Medulla oblongata (tissue), 1 donor: ENCODE measurements at regions not wholly inside any gene's neighbourhood (a gene's known extent, or its start where the extent isn't known, plus 50 kb on each side); places are given as distances from the start of the nearest gene placed in this dataset.

ENCODE experiments used
- DNase-seq: peaks from one replicate; pipeline ENCODE4 v3.0.0-alpha.2; 2015; ENCODE audit errors: extremely low spot score

DNA sequence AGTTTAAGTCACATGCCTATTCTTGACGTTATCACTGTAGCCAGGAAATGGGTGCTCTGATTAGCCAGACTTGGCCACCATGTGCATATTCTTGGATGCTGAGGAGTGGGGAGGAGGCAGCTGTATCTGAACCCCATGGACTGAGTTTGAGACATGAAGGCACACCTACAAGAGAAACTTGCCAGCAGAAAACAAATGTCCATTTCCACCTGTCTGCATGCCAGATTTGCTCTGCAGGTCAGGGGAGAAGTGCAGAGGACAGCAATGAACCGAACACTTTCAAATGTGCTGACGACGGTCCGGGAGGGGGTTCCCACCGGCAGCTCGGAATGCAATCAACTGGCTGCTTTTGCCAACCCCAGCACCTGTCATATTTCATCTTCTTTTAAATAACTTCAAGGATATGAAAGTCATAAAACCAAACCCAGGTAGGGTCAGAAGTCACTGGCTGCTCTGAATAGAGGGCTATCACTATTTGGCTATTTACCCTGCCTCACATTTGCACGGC, 287.8 kb upstream of the N4BP1 start:
- no peak for DNase-seq

DNA sequence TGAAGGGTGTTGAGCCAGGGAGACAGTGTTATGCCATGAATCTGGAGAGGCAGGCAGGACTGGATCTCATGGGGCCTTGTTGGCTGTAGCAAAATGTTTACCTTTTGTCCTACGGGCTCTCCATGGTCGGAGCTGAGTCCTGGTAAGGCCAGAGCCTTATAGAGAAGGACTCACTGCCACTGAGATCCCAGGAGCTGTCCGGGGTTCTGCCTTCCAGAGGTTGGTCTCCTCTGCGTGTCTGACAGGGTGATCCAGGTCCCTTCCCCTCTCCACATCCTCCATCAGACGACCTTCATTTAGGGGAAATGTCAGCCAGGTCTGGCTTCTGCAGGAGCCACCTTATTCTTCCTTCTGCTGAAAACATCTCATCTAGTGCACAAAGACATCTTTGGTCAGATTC, 285.2 kb upstream of the N4BP1 start:
- DNase-seq = no peak

DNA sequence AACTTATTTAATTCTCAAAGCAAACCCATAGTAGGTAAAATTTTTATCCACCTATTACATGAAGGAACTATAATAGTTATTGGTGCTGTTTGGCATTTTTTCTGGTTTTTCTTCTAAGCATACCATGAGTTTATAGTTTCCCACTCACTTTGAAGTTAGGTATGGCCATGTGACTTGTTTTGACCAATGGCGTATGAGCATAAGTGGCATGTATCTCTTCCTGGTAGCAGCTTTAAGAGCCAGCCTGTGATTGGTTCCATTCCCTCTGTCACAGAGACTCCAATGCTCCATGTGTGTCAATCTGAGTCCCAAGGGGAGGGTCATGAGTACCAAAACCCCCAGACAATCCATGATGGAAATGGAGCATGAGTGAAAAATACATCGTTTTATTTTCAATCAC, 282.9 kb upstream of the N4BP1 start:
- no peak for DNase-seq

DNA sequence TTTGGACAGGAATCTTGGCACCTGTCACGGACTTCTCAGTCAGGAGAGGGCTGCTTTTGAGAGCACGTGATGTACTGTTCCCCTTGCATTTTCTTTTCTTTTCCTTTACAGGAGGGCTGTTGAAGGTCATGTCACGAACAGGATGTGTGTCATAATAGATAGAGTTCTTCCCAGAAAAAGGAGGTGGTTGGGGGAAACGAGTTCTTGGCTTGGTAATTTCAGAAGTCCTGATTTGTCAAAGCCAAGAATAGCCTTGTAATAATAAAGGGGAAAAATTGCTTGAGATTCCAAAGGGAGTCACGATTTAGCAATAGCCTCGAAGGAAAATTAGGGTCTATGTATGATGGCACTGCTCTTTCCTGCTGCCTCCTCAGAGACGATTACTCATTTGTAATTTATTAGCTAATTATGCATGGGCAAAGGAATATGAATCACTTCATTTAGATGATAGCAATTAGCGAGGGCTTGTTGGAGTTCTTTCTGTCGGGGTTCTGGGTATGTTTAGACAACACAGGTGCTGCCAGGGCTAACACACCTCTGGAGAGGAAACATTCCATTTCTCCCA, 277.7 kb upstream of the N4BP1 start:
- no peak for DNase-seq

DNA sequence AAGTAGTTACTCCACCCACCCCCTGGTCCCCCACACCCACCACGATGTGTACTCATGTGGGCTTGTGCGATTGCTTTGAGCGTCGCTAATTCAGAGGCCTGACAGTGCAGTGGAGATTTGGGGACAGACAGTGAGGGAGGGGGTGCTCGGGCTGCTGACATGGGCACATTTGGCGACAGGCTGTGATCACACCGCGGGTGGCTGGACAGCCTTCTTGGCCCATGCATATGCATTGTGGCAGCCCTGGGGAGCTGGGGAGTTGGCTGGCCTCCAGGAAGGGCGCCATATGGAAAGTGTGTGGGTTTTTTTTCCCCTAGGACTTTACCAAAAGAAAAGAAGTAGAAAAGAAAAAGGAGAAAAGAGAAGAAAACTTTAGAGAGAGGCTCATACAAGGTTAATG, 275.5 kb upstream of the N4BP1 start:
- DNase-seq = no peak

DNA sequence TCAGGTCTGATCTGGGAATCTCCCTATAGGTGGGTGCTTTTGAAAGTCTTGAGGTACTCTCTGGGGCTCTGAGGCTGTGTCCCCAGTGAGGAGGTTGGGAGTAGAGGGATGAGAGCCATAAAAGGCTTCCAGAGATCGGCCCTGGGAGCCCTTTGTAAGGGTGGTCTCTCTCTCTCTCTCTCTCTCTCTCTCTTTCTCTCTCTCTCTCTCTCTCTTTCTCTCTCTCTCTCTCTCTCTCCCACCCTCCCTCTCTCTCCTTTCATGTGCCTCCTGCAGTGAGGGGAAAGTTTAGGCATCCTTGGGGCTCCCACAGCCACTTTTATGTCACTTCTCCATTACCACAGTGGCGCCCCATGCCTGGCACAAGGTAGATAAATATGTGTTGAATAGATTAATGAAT, 271.3 kb upstream of the N4BP1 start:
- no peak for DNase-seq

DNA sequence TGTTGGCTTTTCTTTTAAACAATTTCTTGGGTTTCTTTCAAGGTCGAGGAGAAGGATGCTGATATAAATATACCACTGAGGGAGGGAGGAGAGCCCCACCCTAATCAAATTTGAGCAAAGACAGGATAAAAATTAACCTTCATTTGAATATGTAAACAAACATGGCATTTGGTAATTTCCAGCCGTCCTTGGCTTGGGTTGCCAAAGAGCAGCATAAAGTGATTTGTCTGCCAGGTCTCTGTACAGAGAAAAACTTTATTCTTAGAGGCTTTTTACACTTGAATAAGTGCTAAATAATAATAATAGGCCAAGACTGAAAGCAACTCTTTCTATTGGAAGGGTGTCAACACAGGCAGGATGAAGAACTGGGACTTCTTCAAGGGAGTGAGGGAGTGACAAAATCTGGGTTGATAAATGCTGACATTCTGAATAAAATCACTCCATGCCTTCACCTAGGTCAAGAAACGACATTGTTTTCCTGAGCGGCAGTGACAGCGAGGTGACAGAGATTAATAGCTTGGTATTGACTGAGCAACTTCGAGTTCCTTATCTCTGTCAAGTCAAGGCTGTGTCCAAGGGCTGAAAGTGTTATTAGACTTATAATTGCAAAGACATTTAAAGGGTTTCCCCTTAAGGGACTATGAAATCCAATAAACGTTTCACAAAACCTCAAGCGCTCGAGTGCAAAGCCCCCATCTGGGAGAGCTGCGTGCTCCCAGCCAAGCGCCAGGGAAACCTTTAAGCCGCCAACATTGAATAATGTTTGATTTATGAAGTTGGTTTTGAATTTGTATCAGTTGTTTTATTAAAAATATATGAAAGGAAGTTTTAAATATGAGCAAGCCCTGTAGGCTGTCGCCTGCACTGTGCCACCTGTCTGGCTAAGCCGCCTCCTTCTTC, 269.5 kb upstream of the N4BP1 start:
- DNase-seq = no peak

DNA sequence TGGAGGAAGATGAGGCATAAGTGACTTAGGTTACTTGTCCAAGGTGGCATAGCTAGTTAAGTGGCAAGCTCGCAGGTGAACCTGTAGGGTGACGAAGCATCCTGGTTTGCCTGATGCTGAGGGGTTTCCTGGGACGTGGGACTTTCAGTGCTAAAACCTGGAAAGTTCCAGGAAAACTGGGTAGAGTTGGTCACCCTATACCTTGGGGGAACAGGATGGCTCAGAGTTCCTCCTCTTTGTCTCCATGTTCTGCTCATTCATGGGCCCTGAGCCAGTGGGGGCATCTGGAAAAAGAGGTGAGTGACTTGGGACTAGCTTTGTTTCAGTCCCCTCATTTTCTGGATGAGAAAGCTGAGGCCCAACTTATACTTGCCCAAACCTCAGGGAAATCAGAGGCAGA, 268.0 kb upstream of the N4BP1 start:
- no peak for DNase-seq

DNA sequence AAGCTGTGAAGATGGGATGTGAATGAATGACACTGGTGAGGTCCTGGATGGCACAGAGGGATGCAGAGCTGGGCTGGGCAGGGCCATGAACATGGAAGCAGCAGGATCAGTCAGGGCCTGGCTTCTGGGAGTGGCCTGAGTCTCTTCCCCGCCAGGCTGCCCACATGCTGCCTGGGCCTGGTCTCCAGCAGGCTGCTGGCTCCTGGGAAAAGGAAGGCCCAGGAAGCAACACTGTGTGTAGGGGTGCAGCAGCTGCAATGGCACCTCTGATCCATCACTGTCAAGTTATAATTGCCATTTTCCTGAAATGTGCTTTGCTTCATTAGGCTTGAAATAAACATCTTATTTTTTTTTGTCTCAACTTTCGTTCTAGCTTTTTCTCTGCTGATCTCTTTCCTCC, 260.2 kb upstream of the N4BP1 start:
- DNase-seq = no peak

DNA sequence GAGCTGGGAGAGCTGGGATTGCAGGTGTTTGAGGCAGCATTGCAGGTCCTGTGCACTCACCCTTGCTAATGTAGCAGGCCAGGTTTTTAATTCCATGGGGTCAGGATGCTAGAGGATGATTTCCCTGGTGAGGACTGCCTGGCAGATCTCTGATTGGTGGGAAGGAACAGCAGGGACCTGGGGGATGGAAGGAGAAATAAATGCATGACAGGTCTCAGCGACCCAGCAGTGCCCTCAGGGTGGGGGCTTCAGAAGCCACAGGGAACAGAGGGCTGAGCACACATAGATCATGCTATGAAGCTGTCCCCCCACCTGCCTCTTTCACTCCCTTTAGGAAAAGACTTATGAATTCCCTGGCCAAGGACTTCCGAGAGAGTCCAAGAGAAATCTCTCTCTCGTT, 255.5 kb upstream of the N4BP1 start:
- no peak for DNase-seq

DNA sequence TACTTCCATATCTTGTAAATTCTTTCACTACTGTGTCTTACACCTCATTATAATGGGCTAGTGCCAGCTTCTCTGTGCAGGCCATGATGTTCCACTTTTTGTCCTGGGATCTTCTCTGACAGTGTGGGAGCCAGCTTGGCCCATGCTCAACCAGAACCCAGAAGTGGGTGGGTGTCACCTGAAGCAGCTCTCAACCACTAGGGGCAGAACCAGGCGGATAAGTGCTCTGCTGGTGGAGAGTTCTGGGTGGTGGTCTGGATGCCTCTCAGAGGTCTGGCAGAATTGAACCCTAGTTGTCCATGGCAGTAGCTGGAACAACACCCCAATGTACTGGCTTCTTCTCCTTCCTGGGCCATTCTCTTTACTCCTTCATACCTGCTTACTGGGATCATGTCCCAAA, 254.1 kb upstream of the N4BP1 start:
- DNase-seq = no peak

DNA sequence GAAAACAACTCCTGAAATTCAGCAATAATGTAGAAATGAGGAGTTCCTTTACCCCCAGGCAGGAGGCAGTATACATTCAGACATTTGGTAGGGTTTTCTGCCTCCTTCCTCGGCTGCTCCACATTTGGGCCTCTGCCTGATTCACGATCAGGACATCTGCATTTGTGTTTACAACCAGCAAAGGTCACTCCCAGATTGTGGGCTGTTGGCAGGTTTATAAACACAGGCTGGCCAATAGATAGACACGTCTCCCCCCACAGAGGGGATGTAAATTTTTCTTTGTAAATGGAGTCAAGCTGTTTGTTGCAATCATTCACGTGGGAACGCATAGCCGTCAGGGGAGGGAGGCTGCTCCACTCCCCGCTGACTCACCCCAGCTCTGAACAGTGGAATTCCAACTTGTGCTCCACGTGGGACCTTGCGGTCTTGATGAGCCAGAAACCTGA, 252.1 kb upstream of the N4BP1 start:
- DNase-seq = no peak

DNA sequence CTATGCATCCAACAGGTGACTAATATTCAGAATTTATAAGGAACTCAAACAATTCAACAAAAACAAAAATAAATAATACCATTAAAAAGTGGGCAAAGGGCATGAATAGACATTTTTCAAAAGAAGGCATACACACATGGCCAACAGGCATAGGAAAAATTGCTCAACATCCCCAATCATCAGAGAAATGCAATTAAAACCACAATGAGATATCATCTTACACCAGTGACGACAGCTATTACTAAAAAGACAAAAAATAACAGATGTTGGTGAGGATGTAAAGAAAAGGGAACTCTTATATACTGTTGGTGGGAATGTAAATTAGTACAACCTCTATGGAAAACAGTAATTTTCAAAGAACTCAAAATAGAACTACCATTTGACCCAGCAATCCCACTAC, 250.4 kb upstream of the N4BP1 start:
- no peak for DNase-seq

DNA sequence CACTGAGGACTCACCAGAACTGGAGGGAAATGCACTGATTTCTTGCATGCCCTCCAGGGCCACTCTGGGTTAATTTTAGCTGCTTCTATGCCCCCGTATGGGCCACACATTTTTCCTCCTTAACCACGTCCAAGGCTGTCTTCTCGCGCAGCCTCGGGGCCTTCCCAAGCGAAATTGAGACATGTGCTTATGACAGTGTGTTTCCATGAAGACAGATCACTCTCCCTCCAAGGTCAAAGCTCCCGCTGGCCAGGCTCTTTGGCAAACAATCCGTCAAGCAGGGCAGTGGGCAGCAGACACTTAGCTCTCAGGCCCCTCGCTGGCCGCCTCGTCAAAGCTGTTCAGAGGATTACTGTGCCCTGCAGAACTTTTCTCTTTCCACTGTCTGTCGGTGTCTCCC, 243.0 kb upstream of the N4BP1 start:
- no peak for DNase-seq

DNA sequence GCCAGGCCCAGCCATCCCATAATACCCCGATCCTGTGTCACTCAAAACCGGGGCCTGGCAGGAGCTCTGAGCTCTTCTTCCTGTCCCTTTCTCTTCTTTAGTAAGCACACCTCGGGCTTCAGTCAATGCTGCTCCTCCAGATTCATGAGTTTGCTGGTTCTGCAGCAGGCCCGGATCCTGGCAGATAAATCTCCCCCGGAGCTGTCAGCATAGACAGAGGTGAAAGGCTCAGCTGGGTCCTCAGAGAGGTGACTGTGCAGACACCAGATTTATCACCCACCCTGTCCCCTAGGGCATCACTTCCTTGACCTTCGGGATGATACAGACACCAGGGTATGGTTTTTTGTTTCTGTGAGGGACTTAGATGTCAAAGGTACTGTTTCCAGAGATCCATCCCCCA, 242.5 kb upstream of the N4BP1 start:
- DNase-seq = no peak

DNA sequence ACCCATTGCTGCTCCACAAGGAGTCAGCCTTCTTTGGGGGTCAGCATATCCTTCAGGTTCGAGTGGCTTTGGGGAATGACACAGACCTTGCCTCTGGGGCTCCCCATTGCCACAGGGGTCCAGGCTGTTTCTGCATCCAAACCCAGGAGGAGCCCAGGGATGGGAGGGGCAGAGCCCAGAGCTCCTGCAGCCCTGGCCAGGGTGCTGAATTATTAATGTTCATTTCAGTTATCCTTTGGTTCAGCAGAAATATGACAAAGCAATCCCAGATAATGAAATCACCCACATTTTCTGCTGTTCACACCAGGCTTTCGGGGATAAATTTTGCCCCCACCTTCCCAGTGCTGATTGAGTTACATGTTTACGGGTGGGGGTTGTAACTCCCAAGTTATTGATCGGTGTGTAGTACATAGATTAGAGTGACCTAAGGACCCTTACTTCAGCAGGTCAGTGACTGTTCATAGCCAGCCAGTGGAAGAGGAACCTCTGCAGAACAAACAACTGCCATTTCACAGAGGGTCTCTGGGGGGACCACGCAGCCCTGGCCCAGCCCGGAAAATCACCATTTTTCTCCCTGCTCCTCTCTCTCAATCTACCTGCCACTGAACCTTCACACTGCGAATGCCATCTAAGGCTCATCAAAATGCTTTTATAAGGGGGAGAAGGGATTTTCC, 240.3 kb upstream of the N4BP1 start:
- DNase-seq = no peak

DNA sequence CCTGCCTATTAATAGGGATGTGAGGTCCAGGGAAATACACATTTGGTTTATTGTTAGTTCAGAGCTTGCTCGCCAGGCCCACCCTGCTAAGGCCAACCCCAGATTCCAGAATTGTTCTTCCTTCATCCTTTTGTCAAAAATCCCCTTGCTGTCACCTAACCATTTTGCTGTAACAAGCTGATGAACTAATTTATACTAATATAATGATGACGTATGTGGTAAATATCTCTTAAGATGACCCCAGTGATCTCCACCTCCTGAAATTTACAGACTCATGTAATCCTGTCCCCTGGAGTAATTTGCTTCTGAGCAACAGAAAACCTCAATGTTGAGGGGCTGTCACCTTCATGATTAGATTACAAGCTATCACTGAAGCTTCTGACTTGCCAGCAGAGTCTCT, 236.3 kb upstream of the N4BP1 start:
- DNase-seq = no peak

DNA sequence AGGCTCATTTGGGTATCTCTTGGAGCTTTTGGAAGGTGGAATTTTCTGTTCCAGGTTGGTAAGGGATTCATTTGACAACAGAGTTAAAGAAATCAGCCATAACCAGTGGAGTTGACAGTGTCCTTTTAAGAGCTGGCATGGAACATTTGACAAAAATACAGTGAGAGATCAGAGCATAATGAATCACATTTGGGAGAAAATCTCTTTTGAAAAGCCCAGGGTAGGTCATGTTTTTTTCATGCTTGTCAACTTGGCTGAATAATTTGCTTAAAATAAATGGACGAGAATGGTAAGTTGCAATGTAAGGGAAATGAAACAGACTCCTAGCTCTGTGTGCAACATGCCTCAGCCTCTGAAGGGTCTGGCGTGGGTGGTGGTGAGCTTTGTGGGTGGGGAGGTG, 235.3 kb upstream of the N4BP1 start:
- no peak for DNase-seq

DNA sequence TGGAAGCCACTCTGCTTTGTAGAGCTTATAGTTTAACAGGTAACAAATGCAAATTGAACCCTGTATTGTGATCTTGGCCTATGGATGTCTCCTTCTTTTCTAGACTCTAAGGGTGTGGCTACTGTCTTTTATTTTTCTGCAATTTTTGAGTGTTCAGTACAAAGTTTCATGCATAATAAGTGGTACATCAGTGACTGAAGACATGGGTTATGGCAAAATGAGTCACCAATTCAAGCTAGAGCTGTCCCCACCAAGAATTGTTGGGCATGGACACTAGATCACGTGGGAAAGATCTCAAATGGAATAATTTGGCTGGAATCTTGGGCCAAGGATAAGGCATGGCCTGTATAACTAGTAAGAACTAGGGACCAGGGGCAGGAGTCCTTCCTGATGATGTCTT, 228.4 kb upstream of the N4BP1 start:
- no peak for DNase-seq

DNA sequence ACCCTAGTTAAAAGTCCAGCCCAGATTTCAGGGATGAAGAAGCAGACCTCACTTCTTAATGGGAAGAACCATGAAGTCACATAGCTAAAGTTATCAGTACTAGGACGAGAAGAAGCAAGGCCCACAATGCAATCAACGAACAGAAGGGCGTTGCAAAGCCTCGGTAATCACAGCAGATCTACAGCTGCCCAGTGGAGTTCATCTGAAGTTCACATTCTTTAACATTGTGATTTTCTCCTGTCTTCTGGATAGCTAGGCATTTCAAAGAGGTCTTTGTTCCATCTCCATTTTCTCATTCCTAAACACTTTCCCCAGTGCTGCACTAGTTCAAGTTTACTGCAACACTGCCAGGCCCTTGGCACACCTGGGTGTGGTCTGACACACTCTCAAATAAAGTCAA, 226.7 kb upstream of the N4BP1 start:
- DNase-seq = no peak

DNA sequence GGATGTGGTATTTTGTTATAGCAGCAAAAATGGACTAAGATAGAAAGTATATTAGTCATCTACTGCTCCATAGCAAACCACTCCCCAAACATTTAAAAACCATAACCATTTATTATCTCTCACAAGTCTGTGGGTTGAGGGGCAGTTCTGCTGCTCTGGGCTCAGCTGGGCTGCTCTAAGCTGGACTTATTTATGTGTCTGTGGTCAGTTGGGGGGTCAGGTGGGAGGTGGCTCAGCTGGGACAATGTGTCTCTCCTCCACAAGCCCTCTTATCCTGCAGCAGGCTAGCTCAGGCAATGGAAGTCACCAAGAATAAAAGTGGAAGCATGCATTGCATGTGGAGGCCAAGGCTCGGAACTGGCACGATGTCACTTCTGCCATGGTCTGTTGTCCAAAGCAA, 226.1 kb upstream of the N4BP1 start:
- no peak for DNase-seq

DNA sequence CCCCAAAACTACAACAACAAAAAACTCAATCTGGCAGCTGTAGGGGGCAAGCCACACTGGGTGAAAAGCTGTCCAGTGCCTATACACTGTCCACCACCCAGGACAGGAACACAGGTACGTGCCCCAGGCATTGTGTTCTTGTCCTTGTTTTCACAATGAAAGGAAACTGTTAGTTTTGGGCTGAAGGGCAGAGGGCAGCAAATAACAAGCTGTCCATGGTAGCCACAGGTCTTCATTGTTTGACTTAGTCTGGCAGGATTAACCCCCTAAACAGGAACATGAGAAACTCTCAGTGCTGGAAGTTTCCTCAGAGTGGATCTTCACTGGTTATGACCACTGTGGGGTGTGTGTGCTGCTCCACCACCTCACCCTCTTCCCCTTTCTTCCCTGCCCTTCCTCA, 224.6 kb upstream of the N4BP1 start:
- no peak for DNase-seq

DNA sequence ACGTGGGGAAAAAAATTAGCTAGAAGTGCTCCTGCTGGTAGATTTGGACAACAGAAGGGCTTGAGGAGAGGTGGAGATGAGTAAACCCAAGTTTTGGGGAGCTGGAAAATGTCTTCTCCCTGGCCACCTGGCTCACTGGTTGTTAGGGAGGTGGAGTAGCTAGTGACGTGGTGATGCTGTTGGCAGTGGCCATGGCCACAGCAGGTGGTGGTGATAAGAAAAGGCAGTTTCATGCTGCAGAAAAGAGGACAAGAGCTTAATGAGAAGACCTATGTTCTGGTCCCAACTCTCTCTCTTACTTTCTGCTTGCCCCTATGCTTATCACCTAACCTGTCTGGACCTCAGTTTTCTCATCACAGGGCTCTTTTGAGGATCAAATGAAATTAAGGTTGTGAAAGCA, 223.5 kb upstream of the N4BP1 start:
- no peak for DNase-seq
